GM21526 (cell line): ENCODE measurements at regions not wholly inside any gene's neighbourhood (a gene's known extent, or its start where the extent isn't known, plus 50 kb on each side); places are given as distances from the start of the nearest gene placed in this dataset.
"Not testable (repeated sequence)": the region's sequence is repeated elsewhere in the genome, so short reads cannot be mapped to it uniquely, and the experiment has no call there.

Experiments used
- ATAC-seq: cut with Tn5 transposase; IDR thresholded peaks from one replicate; pipeline ENCODE4 v1.9.1; 2021; ENCODE audit warnings: moderate library complexity; ENCODE audit not compliant: unreplicated experiment, low FRiP score

- no peak for ATAC-seq
Measured at GRCh38 chr10:33102071-33102470, 144.0 kb upstream of the ITGB1 start.

DNA sequence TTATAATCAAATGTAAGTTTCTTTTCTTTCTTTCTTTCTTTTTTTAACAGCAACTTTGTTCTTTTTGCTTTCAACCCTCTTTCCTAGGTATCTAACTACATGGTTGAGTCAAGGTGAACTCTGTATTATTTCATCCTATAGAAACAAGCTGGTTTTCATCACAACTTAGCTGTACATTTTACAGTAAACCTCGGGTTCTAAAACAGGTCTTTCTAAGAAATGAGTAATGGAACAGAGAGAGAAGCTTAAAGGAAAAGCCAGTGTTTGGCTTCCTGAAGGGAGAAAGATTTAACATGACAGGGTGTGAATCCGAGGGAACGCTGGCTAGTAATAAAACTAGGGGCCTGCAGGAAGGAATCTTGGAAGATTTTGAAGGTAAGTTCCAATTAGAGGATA is 143.4 kb upstream of the ITGB1 start:
- no peak for ATAC-seq

- no peak for ATAC-seq
Measured at GRCh38 chr10:33100781-33101391, 142.9 kb upstream of the ITGB1 start.

DNA sequence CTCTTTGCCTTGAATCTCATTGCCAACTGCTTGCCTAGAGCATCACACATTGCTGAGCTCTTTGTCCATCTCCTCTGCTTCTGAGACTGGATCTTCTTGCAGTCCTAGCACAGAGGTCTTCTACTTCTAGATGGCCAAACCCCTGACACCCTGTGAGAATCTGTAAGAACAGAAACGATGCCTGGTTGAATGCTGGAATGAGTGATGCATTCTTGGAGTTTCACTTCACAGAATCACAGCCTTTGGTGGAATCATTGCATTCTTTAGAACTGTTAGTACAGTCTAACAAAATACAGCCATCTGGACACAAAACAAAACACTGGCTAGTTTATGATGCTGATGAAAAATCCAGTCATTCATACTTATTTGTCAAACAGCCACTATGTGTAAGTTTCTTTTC is 141.7 kb upstream of the ITGB1 start:
- no peak for ATAC-seq

DNA sequence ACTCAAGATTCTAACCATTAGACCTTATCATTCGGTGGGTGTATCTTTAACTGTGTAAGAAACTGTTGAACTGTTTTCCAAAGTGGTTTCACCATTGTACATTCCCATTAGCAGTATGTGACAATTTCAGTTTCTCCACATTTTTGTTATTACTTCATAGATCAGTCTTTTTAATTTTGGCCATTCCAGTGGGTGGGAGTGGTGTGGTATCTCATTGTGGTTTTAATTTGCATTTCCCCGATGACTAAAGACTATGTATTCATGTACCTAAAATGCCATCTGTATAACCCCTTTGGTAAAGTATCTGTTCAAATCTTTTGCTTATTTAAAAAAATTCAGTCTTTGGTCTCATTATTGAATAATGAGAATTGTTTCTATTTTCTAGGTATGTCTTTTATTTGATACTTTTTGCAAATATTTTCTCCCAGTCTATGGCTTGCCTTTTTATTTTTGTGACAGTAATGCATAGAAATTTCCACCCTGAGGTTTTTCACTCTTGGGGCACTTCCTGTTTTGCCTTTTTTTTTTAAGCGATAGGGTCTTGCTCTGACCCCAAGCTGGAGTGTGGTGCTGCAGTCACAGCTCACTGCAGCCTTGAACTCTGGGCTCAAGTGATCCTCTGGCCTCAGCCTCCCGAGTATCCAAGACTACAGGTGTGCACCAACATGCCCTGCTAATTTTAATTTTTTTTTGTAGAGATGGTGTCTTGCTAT is 141.1 kb upstream of the ITGB1 start:
- ATAC-seq, result peak; percentile 33

GRCh38 chr10:33095867-33096815 is 138.1 kb upstream of the ITGB1 start:
- ATAC-seq, result peak; percentile 77

DNA sequence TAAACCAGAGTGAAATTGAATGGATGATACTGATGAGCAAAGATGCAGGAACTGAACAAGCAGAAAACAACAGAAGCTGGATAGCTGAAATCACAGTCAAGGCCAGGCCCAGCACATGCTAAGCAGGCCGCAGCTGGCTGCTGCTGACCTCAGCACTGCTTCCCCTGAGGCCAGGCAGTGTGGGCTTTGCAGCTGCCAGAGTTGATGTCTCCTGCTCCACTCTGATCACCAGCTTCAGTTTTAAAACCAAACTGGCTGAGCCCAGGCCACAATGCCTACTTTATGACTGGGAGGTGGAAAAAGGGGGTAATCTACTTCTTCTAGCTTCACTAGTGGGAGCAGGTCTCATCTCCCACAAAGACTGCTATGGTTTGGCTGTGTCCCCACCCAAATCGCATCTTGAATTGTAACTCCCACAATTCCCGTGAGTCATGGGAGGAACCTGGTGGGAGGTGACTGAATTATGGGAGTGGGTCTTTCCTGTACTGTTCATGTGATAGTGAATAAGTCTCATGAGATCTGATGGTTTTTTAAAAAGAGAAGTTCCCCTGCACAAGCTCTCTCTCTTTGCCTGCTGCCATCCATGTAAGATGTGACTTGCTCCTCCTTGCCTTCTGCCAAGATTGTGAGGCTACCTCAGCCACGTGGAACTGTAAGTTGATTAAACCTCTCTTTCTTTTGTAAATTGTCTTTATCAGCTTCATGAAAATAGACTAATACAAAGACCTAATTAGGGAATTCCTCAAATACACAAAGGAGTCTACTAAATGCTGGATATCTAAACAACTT is 136.4 kb upstream of the ITGB1 start:
- no peak for ATAC-seq

- no peak for ATAC-seq
Measured at GRCh38 chr10:33093362-33093761, 135.3 kb upstream of the ITGB1 start.

GRCh38 chr10:33092596-33092995 is 134.6 kb upstream of the ITGB1 start:
- no peak for ATAC-seq

GRCh38 chr10:33091201-33091600 is 133.2 kb upstream of the ITGB1 start:
- no peak for ATAC-seq

GRCh38 chr10:33088990-33089389 is 131.0 kb upstream of the ITGB1 start:
- ATAC-seq, result no peak

DNA sequence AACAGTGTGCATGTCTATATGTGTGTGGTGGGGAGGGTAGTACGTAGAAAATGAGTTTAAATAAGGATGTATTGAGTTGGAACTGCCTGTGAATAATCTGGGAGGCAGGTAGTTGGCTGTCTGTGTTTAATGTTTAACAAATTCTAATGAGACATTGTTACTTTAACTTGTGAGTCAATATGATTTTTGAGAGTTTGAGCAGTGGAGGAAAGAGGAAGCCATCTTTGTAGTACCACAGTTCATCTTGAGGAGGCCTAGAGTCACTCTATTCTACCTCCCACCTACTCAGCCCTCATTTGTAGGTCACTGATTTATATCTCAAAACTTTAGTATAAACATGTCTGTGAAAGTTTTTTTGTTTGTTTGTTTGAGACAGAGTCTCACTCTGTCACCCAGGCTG is 129.9 kb upstream of the ITGB1 start:
- ATAC-seq, result no peak

- ATAC-seq, result no peak
Measured at GRCh38 chr10:33087152-33087551, 129.1 kb upstream of the ITGB1 start.

GRCh38 chr10:33086100-33086499 is 128.1 kb upstream of the ITGB1 start:
- ATAC-seq, result no peak

GRCh38 chr10:33085313-33085833 is 127.3 kb upstream of the ITGB1 start:
- no peak for ATAC-seq

DNA sequence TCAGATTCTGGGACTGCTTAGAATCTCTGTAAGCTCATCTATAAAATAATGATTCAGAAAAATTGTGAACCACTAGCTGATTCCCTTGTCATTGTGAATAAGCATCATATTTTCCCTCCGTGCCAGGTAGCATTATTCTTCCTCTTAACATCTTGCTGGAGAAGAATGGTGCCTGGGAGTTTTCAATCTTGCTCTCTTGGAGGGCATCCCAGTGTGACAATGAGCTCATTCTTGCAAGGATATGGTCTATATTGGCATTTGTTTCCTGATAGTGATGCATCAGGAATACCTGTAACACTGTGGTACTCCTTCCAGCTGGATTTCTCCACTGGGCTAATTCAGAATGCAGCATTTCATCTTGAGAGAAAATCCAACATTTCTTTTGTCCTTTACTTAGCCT is 126.4 kb upstream of the ITGB1 start:
- no peak for ATAC-seq

GRCh38 chr10:33082373-33082895 is 124.4 kb upstream of the ITGB1 start:
- ATAC-seq, result no peak

DNA sequence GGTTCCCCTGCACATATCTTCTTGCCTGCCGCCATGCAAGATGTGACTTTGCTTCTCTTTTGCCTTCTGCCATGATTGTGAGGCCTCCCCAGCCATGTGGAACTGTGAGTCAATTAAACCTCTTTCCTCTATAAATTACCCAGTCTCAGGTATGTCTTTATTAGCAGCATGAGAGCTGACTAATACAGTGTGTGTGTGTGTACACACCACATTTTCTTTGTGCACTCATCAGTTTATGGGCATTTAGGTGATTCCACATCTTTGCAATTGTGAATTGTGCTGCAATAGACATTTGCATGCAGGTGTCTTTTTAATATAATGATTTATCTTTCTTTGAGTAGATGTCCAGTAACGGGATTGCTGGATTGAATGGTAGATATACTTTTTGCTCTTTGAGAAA is 122.4 kb upstream of the ITGB1 start:
- not testable (repeated sequence) for ATAC-seq

GRCh38 chr10:33074443-33074842 is 116.4 kb upstream of the ITGB1 start:
- no peak for ATAC-seq
